ENCODE measurements at regions not wholly inside any gene's neighbourhood (a gene's known extent, or its start where the extent isn't known, plus 50 kb on each side); places are given as distances from the start of the nearest gene placed in this dataset.

DNA sequence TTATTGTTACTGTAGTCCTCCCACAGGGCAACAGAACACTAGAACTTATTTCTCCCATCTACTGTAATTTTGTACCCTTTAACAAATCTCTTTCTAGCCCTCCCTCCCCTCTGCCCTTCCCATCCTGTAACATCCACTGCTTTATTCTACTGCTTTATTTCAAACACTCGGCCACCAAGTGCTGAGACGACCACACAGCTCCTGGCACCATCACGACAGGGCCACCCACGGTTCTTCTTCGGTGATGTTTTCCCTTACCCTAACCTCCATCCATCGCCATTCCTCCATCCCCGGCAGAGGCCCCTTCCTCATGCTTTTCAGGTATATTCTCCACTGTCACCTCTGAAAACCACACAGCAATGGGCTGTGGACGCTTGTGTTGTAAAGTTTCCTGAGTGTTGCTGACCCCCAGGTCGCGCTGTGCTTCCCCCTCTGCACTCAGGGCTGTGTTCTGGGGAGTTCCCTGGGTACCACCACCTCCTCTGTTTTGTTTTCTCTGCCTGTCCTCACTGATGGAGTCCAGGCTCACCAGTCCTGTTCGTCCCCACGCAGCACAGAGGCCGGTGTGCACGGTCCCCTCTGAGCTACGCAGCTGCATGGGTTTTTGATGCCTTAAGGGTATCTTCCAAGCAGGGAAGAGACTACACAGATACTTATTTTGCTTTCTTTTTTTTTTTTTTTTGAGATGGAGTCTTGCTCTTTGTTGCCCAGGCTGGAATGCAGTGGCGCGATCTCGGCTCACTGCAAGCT is 207.2 kb upstream of the TMEM132C start:
- dilution Hi-C loops (cut with MboI; ENCODE audit: extremely low pct_ligation_motif_present, low sequenced_read_pairs), result no loop called here
- no peak for TF ChIP-seq GATA2 (IDR thresholded peaks at IDR 0.05; ENCODE audit: insufficient read depth, insufficient read length, low read depth, low read length)
- no peak for TF ChIP-seq POLR2A (IDR thresholded peaks at IDR 0.05; ENCODE audit: low read depth, low read length)
- TF ChIP-seq FOS (IDR thresholded peaks at IDR 0.05; ENCODE audit: borderline replicate concordance, insufficient read depth, low read length), result no peak
- TF ChIP-seq, protein P1, sequence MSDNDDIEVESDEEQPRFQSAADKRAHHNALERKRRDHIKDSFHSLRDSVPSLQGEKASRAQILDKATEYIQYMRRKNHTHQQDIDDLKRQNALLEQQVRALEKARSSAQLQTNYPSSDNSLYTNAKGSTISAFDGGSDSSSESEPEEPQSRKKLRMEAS (IDR thresholded peaks at IDR 0.05; ENCODE audit: insufficient read depth, insufficient read length), result no peak
- TF ChIP-seq JUN (IDR thresholded peaks at IDR 0.05; ENCODE audit: borderline replicate concordance, insufficient read depth, insufficient read length, low read depth), result no peak
- no peak for TF ChIP-seq MYC (IDR thresholded peaks at IDR 0.05; ENCODE audit: low read depth, low read length)
- no peak for TF ChIP-seq EZH2 (IDR thresholded peaks at IDR 0.05; ENCODE audit: borderline replicate concordance, low read depth, low read length, severe bottlenecking)
- no peak for TF ChIP-seq CTCF (IDR thresholded peaks at IDR 0.05; ENCODE audit: extremely low read depth in 1 of 2, insufficient read depth in 1 of 2, low read depth in 1 of 2, low read length in 2 of 2)
- TF ChIP-seq POLR2AphosphoS5 (IDR thresholded peaks at IDR 0.05; ENCODE audit: insufficient read depth, low read depth, low read length), result no peak
- H3K4me1 ChIP-seq (ENCODE audit: control insufficient read depth, extremely low read depth, insufficient read depth, low read length), result no peaks in the 10 kb centered on the region
- intact Hi-C loops (cut with micrococcal nuclease), result loop anchor here (10.0 kb wide), 1 partner anchor 955 kb away; no protein-coding TSS in a partner anchor
- H3K4me2 ChIP-seq (ENCODE audit: insufficient read depth, low read length), result no peak overlapping the region
- no peak for FAIRE-seq
- H3K27me3 ChIP-seq (ENCODE audit: control insufficient read depth in 2 of 2, insufficient read depth in 2 of 2, low read length in 2 of 2), result no peaks in the 10 kb centered on the region
- H3K9ac ChIP-seq (replicated peaks; ENCODE audit: extremely low read depth, insufficient read depth, low read length), result no peak overlapping the region
- no peak for DNase-seq (ENCODE audit: low read depth, low spot score)
- BruUV-seq (replicated peaks), result no TSS peak
- no peak overlapping the region for H3K27ac ChIP-seq (ENCODE audit: insufficient read depth, low read depth, low read length)
- CTCF ChIA-PET, result no interaction called here
- no peak overlapping the region for H3K4me3 ChIP-seq (replicated peaks in 1 of 3; ENCODE audit: insufficient read depth in 1 of 3, low read depth in 1 of 3, low read length in 3 of 3)
- H3K79me2 ChIP-seq (ENCODE audit: control insufficient read depth, insufficient read depth, low read length), result no peaks in the 10 kb centered on the region
- no peaks in the 10 kb centered on the region for H3K9me1 ChIP-seq (replicated peaks; ENCODE audit: control insufficient read depth, extremely low read depth, insufficient read depth, low read length)
- POLR2A ChIA-PET, result no interaction called here
- no peaks in the 10 kb centered on the region for H4K20me1 ChIP-seq (replicated peaks; ENCODE audit: control insufficient read depth, extremely low read depth, insufficient read depth, low read length)
- H3K36me3 ChIP-seq (ENCODE audit: control insufficient read depth in 2 of 2, extremely low read depth in 1 of 2, insufficient read depth in 2 of 2, low read length in 2 of 2), result no peaks in the 10 kb centered on the region
- H2AFZ ChIP-seq (ENCODE audit: low read depth, low read length), result no peak overlapping the region
- H3K9me3 ChIP-seq (replicated peaks; ENCODE audit: control insufficient read depth, insufficient read depth, low read length), result peaks cover 6% of the 10 kb centered on the region

All from endothelial cell of umbilical vein (primary cell).